K562 (cell line): ENCODE measurements at regions not wholly inside any gene's neighbourhood (a gene's known extent, or its start where the extent isn't known, plus 50 kb on each side); places are given as distances from the start of the nearest gene placed in this dataset.

Experiments used
- ATAC-seq: fragments of 200-7000 bp; cut with Tn5 transposase; 3 replicates; pipeline ENCODE4 v1.9.1; 2020; ENCODE audit warnings: moderate library complexity
- BruUV-seq: library from RNA; stranded (reverse); fragments of 400-500 nt; replicated peaks from 2 replicates; lab custom pipeline; 2021; lab: Mats Ljungman, UMichigan
- CTCF ChIA-PET: fragments of 300-600 bp; formaldehyde crosslinking; extraction: SDS; loops from one replicate; lab custom pipeline; 2021; ENCODE audit warnings: low intra/inter-chr PET ratio; lab: Yijun Ruan, JAX
- POLR2A ChIA-PET: fragments of 300-600, 350-650 bp; sonication (Branson Sonifier 250); formaldehyde crosslinking; extraction: SDS; loops from one replicate; lab custom pipeline; 2021; ENCODE audit warnings: antibody characterized with exemption, inconsistent platforms; lab: Yijun Ruan, JAX
- DNase-seq, 4 experiments: peaks; one replicate each; pipeline versions ENCODE4 v3.0.0 to v3.0.0-alpha.2; 2011 to 2018; ENCODE audit warnings: low spot score in 3 of 4, mixed read lengths in 3 of 4; ENCODE audit errors: extremely low read depth in 1 of 4
- FAIRE-seq: peaks from 2 replicates; lab custom pipeline; 2011; peaks lifted over from hg19 to GRCh38; lab: Jason Lieb, UNC
- H2AFZ ChIP-seq: 2 replicates; pipeline ENCODE4 v1.6.0; 2011; ENCODE audit warnings: low read depth, low read length, control low read depth, inconsistent platforms
- H3K27ac ChIP-seq: fragments of 200-600 bp; 3 replicates; pipeline ENCODE4 v1.8.0; 2011; ENCODE audit warnings: low read depth, mild to moderate bottlenecking, control low read depth, inconsistent platforms, low read length, moderate library complexity, mixed read lengths; ENCODE audit errors: extremely low read depth
- H3K27me3 ChIP-seq, 2 experiments: fragments of 300-600 bp in 1 of 2; 2 replicates in 1 of 2; 3 replicates in 1 of 2; pipeline versions ENCODE4 v1.6.0 to v1.8.0; 2011; ENCODE audit warnings: inconsistent platforms in 2 of 2, low read length in 2 of 2, mild to moderate bottlenecking in 1 of 2, mixed read lengths in 1 of 2, moderate library complexity in 1 of 2; ENCODE audit not compliant: control insufficient read depth in 2 of 2, insufficient read depth in 2 of 2
- H3K36me3 ChIP-seq: fragments of 300-600 bp; 3 replicates; pipeline ENCODE4 v1.8.0; 2011; ENCODE audit warnings: mild to moderate bottlenecking, low read length, inconsistent platforms; ENCODE audit not compliant: control insufficient read depth, insufficient read depth
- H3K4me1 ChIP-seq, 2 experiments: fragments of 200-600 bp in 1 of 2; replicated peaks in 1 of 2; 2 replicates in 1 of 2; 3 replicates in 1 of 2; pipeline versions ENCODE4 v1.5.1 to v1.8.0; 2011; ENCODE audit warnings: inconsistent platforms in 2 of 2, low read length in 2 of 2, mild to moderate bottlenecking in 1 of 2, mixed read lengths in 1 of 2, moderate library complexity in 1 of 2; ENCODE audit not compliant: control insufficient read depth in 2 of 2, insufficient read depth in 2 of 2
- H3K4me2 ChIP-seq: 2 replicates; pipeline ENCODE4 v1.6.1; 2011; ENCODE audit warnings: low read length, control low read depth, inconsistent platforms, mixed read lengths; ENCODE audit not compliant: insufficient read depth
- H3K4me3 ChIP-seq: fragments of 200-600 bp; sonication (generic), shearing (Covaris generic); 2 replicates; pipeline ENCODE4 v1.5.1; 2016; ENCODE audit warnings: control low read depth, inconsistent platforms
- H3K79me2 ChIP-seq: fragments of 200-600 bp; 3 replicates; pipeline ENCODE4 v1.8.0; 2011; ENCODE audit warnings: low read length, inconsistent platforms; ENCODE audit not compliant: control insufficient read depth, insufficient read depth
- H3K9ac ChIP-seq, 2 experiments: 2 replicates each; pipeline versions ENCODE4 v1.6.0 to v1.6.1; 2011; ENCODE audit warnings: low read depth in 2 of 2, low read length in 2 of 2, control low read depth in 1 of 2, inconsistent platforms in 1 of 2, mild to moderate bottlenecking in 1 of 2, mixed read lengths in 1 of 2; ENCODE audit not compliant: insufficient read depth in 1 of 2
- H3K9me1 ChIP-seq: one replicate; pipeline ENCODE4 v1.6.0; 2011; ENCODE audit warnings: inconsistent platforms, mild to moderate bottlenecking, low read length, moderate library complexity; ENCODE audit not compliant: control insufficient read depth, insufficient read depth
- H3K9me3 ChIP-seq: replicated peaks from 2 replicates; pipeline ENCODE4 v1.5.1; 2011; ENCODE audit warnings: low read depth, low read length, inconsistent platforms; ENCODE audit not compliant: control insufficient read depth, insufficient read depth
- H4K20me1 ChIP-seq: replicated peaks from 2 replicates; pipeline ENCODE4 v1.6.1; 2011; ENCODE audit warnings: low read length, inconsistent platforms, mixed read lengths; ENCODE audit not compliant: control insufficient read depth, insufficient read depth
- AFF1 ChIP-seq, 2 experiments: fragments of 450-650 bp; IDR thresholded peaks; 2 replicates each; pipeline ENCODE4 v1.6.1; 2018; ENCODE audit warnings: mild to moderate bottlenecking in 2 of 2, low read depth in 1 of 2; ENCODE audit not compliant: partially characterized antibody in 2 of 2
- ARID2 ChIP-seq: fragments of 450-650 bp; IDR thresholded peaks from 2 replicates; pipeline ENCODE4 v1.6.1; 2017; ENCODE audit warnings: antibody characterized with exemption, mild to moderate bottlenecking
- CBFB ChIP-seq: sonication (generic); formaldehyde crosslinking; IDR thresholded peaks from 2 replicates; pipeline ENCODE4 v1.4.0; 2020; ENCODE audit warnings: mild to moderate bottlenecking, missing genetic modification reagents
- CBX1 ChIP-seq: sonication (generic); IDR thresholded peaks from 2 replicates; pipeline ENCODE4 v1.6.1; 2016; ENCODE audit warnings: antibody characterized with exemption, low read depth, mild to moderate bottlenecking
- HNRNPK ChIP-seq: fragments of 200-400 bp; formaldehyde crosslinking; IDR thresholded peaks from one replicate; pipeline ENCODE4 v1.6.1; 2018; ENCODE audit warnings: mild to moderate bottlenecking, low read depth, low read length; ENCODE audit not compliant: poor library complexity, severe bottlenecking
- HNRNPL ChIP-seq: fragments of 200-400 bp; formaldehyde crosslinking; IDR thresholded peaks from 2 replicates; pipeline ENCODE4 v1.6.1; 2017; ENCODE audit warnings: low read depth, mild to moderate bottlenecking, low read length
- MXI1 ChIP-seq: IDR thresholded peaks from 2 replicates; pipeline ENCODE4 v1.6.1; 2011; ENCODE audit warnings: low read depth, mild to moderate bottlenecking, improper control_type of control experiment, low read length
- NCOA6 ChIP-seq: fragments of 450-650 bp; IDR thresholded peaks from 2 replicates; pipeline ENCODE4 v1.6.1; 2017; ENCODE audit warnings: mild to moderate bottlenecking
- NFE2 ChIP-seq: IDR thresholded peaks from 2 replicates; pipeline ENCODE4 v1.6.1; 2014; ENCODE audit warnings: antibody characterized with exemption, low read depth
- RBFOX2 ChIP-seq: fragments of 200-400 bp; formaldehyde crosslinking; IDR thresholded peaks from 2 replicates; pipeline ENCODE4 v1.6.1; 2017; ENCODE audit warnings: low read depth, mild to moderate bottlenecking, low read length, moderate library complexity
- ZBTB17 ChIP-seq: fragments of 450-650 bp; formaldehyde crosslinking; IDR thresholded peaks from 2 replicates; pipeline ENCODE4 v1.4.0; 2020; ENCODE audit warnings: mild to moderate bottlenecking
- ZNF133 ChIP-seq: fragments of 250-450 bp; sonication (Bioruptor Pico); IDR thresholded peaks from 2 replicates; pipeline ENCODE4 v1.4.0; 2020; ENCODE audit warnings: mild to moderate bottlenecking
- ZNF212 ChIP-seq: fragments of 450-650 bp; formaldehyde crosslinking; IDR thresholded peaks from 2 replicates; pipeline ENCODE4 v1.4.0; 2020; ENCODE audit warnings: mild to moderate bottlenecking
- ZNF274 ChIP-seq: IDR thresholded peaks from 2 replicates; pipeline ENCODE4 v1.6.1; 2011; ENCODE audit warnings: low read depth, mild to moderate bottlenecking, low read length, moderate library complexity, borderline replicate concordance
- WGBS: fragments of 100-300 bp; shearing (Covaris generic); methylation state at CpG from one replicate; pipeline ENCODE4 v1.1.6; 2016; ENCODE audit warnings: low coverage, mixed read lengths; ENCODE audit not compliant: insufficient coverage; ENCODE audit errors: missing lambda C conversion rate; 5-methylcytosine and 5-hydroxymethylcytosine counted together
- in situ Hi-C: fragments of 300-500 bp; cut with MboI; formaldehyde crosslinking; loops from 4 replicates; pipeline ENCODE4 v1.15.0; 2018; ENCODE audit warnings: inconsistent platforms, mixed read lengths
- intact Hi-C: fragments of 100-400 bp; cut with micrococcal nuclease; formaldehyde crosslinking; loops from 2 replicates; pipeline ENCODE4 v1.14.2; 2022
- TF ChIP-seq, protein P1 (sequence below): fragments of 450-650 bp; IDR thresholded peaks from 2 replicates; pipeline ENCODE4 v1.6.1; 2016; ENCODE audit warnings: low read depth, mild to moderate bottlenecking, moderate library complexity

DNA sequence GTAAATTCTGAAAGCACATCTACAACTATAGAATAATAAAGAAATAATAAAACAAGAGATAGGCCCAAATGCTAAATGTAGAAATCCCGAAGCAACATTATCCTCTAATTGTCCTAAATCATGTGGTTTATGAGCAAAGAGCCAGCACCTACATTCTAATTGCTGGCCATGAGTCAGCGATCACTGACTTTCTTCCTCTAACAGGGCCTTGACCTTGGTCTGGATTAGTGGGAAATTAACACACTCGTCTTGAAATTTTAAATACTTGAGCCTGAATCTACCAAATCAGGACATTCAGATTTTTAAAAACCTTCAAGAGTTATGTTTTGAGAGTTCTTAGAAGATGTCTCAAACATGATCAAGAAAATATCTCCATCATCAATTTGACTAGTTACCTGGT, 727.6 kb downstream of the METTL15 start:
- no peak overlapping the region for H3K4me2 ChIP-seq
- no peak for DNase-seq
- no peaks in the 10 kb centered on the region for H3K27me3 ChIP-seq
- CTCF ChIA-PET: no interaction called here
- H3K79me2 ChIP-seq: no peaks in the 10 kb centered on the region
- no peaks in the 10 kb centered on the region for H3K9me3 ChIP-seq
- BruUV-seq: no TSS peak
- no peaks in the 10 kb centered on the region for H3K4me1 ChIP-seq
- no peak for ATAC-seq
- H3K4me3 ChIP-seq: no peak overlapping the region
- WGBS: 2% methylated on average over 3 of the region's 3 CpGs
- POLR2A ChIA-PET: no interaction called here
- H3K9ac ChIP-seq: no peak overlapping the region
- no peaks in the 10 kb centered on the region for H4K20me1 ChIP-seq
- no peaks in the 10 kb centered on the region for H3K36me3 ChIP-seq
- H2AFZ ChIP-seq: no peak overlapping the region
- no peaks in the 10 kb centered on the region for H3K9me1 ChIP-seq
- no peak overlapping the region for H3K27ac ChIP-seq
- no peak for FAIRE-seq
- TF ChIP-seq NCOA6 (no peak), HNRNPK (no peak)
- in situ Hi-C loops: no loop called here
- intact Hi-C loops: no loop called here

DNA sequence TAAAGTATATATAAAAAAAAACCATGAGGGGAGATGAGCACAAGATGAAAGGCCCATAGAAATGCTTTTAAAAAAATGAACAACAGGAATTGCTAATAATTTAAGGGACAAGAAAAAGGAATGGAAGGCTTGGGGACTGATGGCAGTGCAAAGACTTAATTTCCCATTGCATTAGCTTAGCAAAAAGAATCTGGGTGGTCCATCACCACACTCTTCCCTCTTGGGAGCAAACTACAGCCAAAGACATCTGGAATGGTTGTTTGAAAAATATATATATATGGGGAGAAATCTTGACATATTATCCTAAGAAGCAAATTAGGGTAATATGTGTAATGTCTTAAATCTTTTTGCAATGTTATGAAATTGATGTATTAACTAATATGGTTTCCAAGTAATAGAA, 727.1 kb downstream of the METTL15 start:
- FAIRE-seq (no peak), DNase-seq (no peak), ATAC-seq (no peak)
- Histone ChIP-seq H3K9ac (no peak overlapping the region), H3K27ac (no peak overlapping the region), H4K20me1 (no peaks in the 10 kb centered on the region), H3K36me3 (no peaks in the 10 kb centered on the region), H3K4me3 (no peak overlapping the region), H2AFZ (no peak overlapping the region), H3K4me2 (no peak overlapping the region), H3K27me3 (no peaks in the 10 kb centered on the region), H3K9me1 (no peaks in the 10 kb centered on the region), H3K79me2 (no peaks in the 10 kb centered on the region), H3K9me3 (no peaks in the 10 kb centered on the region), H3K4me1 (no peaks in the 10 kb centered on the region)
- CTCF ChIA-PET: no interaction called here
- POLR2A ChIA-PET: no interaction called here
- intact Hi-C loops: no loop called here
- in situ Hi-C loops: no loop called here
- no TSS peak for BruUV-seq
- TF ChIP-seq, protein P1, sequence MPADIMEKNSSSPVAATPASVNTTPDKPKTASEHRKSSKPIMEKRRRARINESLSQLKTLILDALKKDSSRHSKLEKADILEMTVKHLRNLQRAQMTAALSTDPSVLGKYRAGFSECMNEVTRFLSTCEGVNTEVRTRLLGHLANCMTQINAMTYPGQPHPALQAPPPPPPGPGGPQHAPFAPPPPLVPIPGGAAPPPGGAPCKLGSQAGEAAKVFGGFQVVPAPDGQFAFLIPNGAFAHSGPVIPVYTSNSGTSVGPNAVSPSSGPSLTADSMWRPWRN: no peak
- no peak for TF ChIP-seq ZBTB17
- TF ChIP-seq MXI1: no peak
- no peak for TF ChIP-seq ARID2
- no peak for TF ChIP-seq HNRNPL
- no peak for TF ChIP-seq ZNF133 (CRISPR knock-in tag)
- TF ChIP-seq AFF1 (IDR thresholded peaks at IDR 0.05; ENCODE audit: low read depth in 1 of 2, partially characterized antibody in 2 of 2): no peak
- TF ChIP-seq RBFOX2: no peak
- no peak for TF ChIP-seq NFE2
- TF ChIP-seq CBX1: no peak
- no peak for TF ChIP-seq ZNF274
- TF ChIP-seq CBFB (CRISPR knock-in tag): no peak
- TF ChIP-seq ZNF212 (CRISPR knock-in tag): no peak
